ENCODE measurements at regions not wholly inside any gene's neighbourhood (a gene's known extent, or its start where the extent isn't known, plus 50 kb on each side); places are given as distances from the start of the nearest gene placed in this dataset.

DNA sequence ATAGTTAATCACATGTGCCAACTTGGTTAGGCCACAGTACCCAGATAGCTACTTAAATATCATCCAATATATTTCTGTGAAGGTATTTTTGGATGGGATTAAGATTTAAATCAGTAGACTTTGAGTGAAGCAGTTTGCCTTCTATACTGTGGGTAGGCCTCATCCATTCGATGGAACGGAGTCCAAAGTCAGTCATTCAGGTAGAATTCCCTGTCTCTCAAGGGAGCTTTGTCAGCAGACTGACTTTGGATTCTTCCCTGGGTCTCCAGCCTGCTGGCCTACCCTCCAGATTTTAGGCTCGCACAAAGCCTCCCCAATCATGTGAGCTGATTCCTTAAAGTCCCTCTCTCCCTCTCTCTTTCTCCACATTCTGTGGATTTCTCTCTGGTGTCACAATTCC, 145.1 kb upstream of the MAGI3 start:
- TF ChIP-seq CTCF (IDR thresholded peaks at IDR 0.05; ENCODE audit: insufficient read depth, low read depth, low read length) = no peak
- TF ChIP-seq EZH2 (IDR thresholded peaks at IDR 0.05; ENCODE audit: insufficient read depth, low read length) = no peak
